ENCODE measurements at regions not wholly inside any gene's neighbourhood (a gene's known extent, or its start where the extent isn't known, plus 50 kb on each side); places are given as distances from the start of the nearest gene placed in this dataset.

DNA sequence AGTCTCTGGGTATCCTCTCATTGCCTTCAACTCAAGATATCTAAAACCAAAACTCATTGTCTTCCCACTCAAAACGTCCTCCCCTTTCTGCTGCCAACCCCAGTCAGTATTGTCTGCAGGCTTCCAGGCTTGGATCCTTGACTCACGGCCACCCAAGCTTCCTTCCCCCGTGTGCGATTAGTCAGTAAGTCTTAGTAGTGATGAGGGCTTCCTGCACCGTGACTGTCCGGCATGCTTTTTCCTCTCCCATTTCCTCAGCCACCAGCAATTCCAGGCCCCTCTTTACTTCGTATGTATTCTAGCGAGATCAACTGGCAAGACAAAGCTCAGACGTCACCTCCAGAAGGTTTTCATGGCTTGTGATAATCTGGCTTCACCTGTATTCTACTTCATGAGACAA lies 88.6 kb upstream of the DUSP22 start:
- intact Hi-C loops (cut with micrococcal nuclease) = no loop called here
- DNase-seq = no peak
- ATAC-seq = no peak

DNA sequence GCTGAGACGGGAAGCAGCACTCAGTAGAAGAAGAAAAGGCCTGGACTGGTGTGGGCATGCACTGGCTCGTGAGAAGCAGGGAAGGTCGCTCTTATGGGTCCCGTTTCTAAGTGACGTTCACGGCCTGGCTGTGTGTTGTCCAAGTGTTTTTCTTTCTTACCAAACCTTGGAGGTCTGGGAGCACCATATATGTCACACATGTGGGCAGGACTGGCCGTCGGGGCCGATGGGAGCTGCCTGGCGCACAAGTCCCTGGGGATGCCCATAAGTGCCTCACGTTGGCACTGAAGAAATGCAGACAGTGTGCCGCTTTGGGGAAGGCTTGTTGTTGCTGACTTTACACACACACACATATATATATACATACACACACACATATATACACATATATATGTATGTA lies 86.0 kb upstream of the DUSP22 start:
- intact Hi-C loops (cut with micrococcal nuclease) = no loop called here
- DNase-seq (no peak), ATAC-seq (no peak)

DNA sequence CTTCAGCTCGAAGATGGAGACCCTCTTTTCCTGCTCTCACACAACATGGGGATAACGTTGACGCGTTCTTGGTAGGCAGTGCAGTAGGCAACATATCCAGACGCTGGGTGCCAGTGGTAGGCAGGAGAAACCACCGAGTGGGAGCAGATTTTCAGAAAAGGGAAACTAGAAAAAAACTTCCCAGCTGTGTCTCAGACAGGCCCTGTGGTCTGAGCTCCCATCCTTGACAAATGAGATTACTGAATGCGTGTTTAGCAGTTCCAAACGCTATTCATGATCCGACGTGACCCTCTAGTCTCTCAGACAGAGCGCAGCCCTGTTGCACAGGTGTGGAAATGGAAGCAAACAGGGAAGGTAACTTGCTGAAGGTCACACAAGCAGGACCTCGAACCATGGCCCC lies 83.9 kb upstream of the DUSP22 start:
- DNase-seq = no peak
- ATAC-seq = no peak
- intact Hi-C loops (cut with micrococcal nuclease) = no loop called here

DNA sequence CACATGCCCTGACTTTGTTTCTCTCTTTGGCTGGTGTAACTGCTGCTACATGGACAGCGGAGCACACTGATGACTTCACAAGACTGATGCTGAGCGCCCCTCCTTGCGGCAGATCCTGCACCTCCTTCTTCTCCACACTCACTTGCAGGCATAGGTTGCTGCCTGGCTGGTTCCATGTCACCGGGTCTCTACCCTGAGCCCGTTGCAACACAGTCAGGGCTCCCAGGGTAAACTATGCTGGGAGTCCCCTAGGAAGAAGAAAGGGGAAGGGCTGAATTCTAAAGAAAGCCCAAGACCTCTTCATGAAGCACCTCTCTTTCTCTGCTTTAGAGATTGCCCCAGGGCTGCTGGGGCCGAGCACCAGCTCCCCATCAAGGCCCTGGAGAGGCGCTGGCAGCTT lies 83.3 kb upstream of the DUSP22 start:
- DNase-seq (no peak), ATAC-seq (no peak)
- intact Hi-C loops (cut with micrococcal nuclease) = no loop called here

DNA sequence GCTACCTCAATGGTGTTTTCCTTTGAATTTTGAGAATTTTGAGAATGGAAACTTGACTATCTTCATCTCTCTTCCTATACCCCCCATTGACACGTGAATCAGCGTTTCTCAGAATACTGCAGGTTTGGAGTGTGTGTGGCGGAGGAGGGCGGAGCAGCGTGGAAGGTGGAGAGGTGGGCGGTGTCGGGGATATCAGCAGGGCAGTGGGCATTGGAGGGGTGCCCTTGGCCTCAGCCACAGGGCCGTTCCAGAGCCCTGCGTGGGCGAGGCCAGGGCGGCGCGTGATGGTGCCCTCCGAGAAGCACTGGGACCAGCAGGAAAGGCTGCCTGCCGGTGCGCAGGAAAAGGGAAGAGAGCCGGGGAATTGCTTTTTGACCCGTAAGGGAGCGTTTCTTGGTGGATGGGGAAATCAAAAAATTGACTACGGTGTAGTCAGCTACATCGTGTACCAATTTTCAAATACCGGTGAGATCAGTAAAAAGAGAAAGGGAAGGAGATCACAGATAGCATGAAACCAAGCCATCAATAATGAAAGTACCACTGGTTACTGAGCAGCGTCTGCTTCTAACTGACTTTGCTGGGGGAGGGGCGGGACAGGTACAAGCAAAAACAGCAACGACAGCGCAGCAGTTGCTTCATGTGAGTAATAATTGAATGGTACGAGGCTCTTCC lies 82.7 kb upstream of the DUSP22 start:
- no peak for ATAC-seq

DNA sequence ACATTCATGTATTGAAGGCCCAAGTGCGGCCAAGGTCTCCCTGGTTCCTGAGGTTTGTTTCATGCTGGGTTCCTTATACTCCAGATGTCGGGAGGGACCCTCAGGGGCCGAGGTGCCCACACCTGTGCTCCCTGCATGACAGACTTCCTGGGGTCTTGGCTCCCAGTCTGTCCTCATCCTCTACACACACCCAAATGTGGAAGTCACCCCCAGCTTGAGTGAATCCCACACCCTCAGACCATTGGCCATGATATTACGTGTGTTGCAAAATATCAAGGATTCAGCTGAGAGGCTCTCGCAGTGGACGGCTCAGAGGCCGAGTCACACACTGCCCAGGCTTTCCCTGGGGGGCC lies 82.2 kb upstream of the DUSP22 start:
- DNase-seq = no peak
- intact Hi-C loops (cut with micrococcal nuclease) = no loop called here
- no peak for ATAC-seq

More for the DNA sequence above, 82.7 kb upstream of the DUSP22 start:
- DNase-seq = no peak
- intact Hi-C loops (cut with micrococcal nuclease) = no loop called here

DNA sequence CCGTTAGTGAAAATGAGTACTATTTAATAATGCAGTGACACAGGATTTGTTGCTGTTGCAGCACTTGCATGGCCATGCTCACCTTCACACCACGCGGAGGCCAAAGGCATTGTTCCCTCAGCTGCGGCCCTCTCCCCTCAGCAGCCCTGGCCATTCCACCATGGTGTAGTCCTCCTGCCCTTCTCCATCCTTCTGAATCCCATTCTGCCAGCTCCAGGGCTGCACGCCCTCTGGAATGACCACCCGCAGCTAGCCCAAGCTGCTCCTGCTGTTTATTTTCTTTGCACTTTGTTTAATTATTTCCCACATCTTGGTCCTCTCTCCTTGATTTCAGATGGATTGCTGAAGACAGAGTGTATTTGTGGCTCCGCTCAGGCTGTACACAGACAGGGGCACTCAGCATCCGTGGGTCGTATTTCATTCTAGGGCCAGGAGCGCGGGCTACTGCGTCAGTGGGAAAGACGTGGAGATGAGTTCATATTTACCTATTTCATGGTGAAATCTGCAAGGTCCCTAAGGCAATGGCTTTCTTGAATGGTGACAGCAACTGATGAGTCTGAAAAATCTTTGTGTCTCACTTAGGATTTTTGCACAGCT lies 81.4 kb upstream of the DUSP22 start:
- no peak for DNase-seq
- intact Hi-C loops (cut with micrococcal nuclease) = no loop called here
- no peak for ATAC-seq

DNA sequence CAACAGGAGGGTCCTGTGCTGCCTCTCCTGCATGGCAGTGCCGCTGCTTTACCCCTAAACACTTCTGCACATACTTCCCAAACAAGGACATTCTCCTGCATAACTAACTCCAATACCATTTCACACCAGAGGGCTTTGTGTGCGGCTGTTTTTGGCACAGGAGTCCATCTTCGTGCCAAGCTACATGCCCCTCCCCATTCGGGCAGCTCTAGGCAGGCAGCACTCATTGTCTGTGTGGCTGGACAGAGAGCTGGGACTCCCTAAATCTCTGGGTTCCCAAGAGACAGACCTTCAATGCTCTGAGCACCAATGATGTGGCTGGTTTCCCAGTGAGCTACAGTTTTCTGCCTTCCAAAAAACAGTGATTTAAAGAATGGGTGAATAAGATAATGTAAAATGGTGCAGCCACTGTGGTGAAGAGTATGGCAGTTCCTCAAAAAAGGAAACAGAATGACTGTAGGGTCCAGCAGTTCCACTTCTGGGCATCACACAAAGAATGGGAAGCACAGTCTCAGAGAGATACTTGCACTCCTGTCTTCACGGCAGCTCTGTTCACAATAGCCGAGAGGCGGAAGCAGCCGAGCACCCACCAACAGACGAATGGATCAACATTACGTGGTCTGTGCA lies 80.3 kb upstream of the DUSP22 start:
- intact Hi-C loops (cut with micrococcal nuclease) = no loop called here
- no peak for ATAC-seq

DNA sequence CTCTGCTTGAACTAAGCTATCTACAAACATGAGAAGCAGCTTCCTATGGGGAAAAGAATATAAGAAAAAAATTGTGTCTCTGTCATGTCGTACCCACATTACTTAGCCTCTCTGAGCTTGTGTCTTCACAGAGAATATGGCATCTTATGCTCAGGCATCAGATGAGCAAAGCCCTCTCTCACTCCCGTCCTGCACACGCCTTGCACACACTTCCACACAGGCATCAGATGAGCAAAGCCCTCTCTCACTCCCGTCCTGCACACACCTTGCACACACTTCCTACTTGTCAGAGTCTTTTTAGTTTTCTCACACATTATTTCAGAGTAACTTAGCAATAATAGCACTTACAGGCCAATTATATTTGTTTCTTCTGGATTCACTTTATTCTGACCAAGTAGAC lies 79.0 kb upstream of the DUSP22 start:
- no peak for ATAC-seq
- intact Hi-C loops (cut with micrococcal nuclease) = no loop called here

More for the DNA sequence above, 80.3 kb upstream of the DUSP22 start:
- DNase-seq = no peak

DNA sequence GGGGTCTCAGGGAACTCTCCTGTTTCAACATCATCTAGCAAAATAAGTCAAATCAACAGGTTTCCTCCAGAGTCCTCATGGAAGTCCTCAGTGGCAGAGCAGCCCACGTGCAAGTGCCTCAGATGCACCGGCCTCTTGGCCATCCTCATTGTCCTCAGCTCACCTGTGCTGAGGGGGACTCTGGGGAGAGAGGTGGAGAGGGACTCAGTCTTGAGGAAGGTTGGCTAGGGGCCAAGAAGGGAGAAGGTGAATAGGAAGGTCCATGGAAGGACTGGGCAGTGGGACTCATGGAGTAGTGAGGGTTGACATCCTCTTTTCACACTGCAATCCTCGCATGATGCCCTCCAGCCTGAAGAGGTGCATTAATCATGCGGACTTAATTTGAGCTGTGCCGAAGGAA lies 77.9 kb upstream of the DUSP22 start:
- DNase-seq (no peak), ATAC-seq (no peak)
- intact Hi-C loops (cut with micrococcal nuclease) = no loop called here

More for the DNA sequence above, 79.0 kb upstream of the DUSP22 start:
- no peak for DNase-seq

DNA sequence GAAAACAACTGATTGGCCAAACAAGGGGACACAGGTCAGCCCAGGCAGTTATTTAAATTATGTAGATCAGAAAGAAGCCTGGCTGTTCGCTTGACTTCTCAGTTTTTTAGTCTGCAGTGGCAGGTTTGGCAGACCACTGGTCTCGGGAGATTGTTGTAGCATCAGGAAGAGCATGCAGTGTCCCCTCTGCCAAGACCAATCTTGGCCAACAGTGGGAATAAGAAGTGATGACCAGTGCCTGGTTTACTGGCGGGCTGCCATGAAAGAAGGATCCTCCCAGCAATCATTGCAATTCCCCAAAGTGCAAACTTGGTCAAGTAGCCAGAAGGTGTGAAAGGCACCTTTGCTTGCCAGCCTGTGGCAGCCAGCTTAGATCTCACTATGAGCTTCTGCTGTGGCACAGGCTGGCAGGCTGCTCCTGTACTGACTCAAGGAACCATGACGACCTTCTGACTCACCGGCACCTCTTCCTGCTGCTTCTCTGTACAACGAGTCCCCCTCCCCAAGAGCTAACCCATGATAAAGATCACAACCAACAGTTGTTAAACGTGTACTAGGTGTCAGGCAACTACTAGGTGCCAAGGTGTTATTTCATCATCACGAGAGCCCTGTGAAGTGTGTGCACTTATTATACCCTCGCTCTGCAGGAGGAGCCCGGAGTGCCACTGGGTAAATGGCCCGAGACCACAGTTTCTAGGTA lies 76.8 kb upstream of the DUSP22 start:
- intact Hi-C loops (cut with micrococcal nuclease) = no loop called here
- DNase-seq (no peak), ATAC-seq (peak; percentile 43)

DNA sequence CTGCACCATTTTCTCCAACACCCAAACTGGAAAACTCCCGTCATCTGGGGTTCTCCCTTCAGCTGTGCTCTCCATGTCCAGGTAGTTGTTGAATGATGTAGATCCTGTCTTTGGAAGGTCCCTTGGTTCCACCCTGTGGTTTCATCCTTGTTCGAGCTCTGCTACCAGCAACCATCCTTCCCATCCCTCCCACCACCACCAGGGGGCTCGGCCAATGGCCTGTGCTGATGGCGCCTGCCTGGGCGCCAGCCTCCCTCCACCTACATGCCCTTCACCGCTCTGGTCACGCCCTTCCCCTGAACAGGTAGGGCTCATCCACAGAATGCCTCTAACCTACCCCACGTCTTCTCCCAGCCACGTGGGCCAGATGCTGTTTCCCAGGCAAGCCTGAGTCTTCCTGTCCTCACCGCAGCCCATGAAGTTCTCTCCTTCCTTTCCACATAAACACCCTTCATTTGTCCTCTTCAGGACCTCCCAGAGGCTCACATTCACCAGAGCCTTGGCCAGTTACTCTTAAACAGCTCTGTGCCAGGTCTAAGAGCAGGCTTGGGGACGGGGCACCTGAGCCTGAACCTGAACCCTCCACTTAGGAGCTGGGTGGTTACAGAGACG lies 75.1 kb upstream of the DUSP22 start:
- DNase-seq (peak; percentile 45), ATAC-seq (no peak)
- intact Hi-C loops (cut with micrococcal nuclease) = no loop called here

DNA sequence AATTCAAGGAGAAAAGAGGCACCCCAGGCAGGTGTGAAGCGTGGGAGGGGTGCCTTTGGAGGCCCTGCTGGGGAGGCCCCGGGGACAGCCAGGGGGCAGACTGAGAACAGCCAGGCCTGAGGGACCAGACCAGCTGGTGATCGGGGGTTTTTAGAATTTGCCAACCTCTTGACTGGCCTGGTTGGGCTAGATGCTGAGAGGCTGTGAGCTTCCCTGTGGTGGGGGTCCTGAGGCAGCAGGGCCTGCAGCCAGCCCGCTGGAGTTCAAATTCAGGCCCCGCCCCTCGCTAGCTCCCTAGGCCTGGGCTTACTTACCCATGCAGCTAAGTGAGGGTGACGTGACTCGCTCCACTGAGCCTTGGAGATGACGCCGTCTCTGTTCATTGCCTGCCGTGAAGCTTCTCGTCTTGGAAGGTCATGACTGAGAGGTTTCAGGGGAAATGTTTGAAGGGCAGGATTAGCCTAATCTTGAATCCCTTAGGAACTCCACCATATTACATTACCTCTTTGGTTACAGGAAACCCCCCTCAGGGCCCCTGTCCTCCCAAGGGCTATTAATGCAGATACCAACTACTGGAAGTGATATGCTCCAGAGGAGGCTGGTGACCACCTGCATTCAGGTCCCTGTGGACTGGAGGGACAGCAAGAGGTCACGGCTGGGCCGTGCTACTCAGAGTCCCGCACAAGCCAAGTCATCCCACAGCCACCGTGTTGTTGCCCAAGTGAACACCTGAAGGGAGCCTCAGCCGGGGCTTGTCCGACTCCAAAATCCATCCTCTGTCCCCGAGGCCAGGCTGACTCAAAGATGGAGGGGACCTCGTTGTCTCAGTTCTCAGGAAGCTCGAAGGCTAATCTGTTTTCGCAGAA lies 73.9 kb upstream of the DUSP22 start:
- no peak for ATAC-seq
- intact Hi-C loops (cut with micrococcal nuclease) = no loop called here
- DNase-seq = no peak

DNA sequence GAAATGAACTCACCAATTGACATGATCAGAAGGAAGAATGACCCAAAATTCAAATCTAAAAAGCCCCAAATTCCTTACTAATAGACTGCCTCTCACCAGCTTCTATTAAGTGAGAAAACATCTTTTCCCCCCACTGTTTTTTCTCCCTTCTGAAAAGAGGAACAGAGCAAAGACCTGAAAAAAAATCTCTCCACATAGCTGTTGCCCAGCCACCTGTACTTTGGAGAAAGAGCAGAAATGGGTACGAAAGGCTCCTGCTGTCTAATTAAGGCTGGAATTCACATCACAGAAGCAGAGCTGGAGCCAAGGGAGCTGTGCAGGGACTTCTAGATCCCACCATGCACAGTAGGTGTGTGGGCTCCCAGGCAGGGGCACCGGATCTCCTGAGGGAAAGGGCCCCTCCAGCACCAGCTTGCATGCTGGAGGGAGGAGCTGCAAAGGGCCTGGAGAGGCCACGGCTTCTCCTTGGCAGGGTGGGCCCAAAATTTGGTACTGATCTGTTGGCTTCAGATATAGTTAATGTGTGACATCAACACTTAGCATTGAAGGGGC lies 73.2 kb upstream of the DUSP22 start:
- intact Hi-C loops (cut with micrococcal nuclease) = no loop called here
- ATAC-seq = no peak

DNA sequence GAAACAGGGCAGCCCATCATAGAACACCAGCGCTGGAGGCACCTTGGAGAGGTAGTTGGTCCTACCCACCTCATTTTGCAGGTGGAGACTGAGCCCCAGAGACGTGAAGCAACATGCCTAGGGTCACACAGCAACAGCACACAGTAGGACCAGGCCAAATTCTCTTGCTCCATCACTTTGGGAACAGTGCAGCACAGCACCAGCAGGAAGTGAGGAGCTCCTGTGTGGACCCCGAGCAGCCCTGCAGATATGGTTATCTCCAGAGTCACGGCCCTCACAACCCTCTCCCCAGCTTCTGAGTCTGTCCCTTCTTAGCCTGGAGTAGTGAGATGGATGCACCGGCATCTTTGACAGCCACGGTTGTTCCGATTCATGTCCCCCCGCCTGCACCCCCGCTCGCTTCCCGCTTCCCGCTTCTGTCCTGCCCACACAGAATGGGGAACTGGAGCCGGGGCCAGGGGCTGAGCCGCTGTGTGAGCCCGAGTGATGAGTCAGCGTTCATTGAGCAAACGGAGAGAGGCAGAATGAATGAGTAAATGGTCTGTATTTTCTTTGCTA lies 72.6 kb upstream of the DUSP22 start:
- intact Hi-C loops (cut with micrococcal nuclease) = no loop called here
- peak; percentile 74 for DNase-seq
- ATAC-seq = peak; percentile 73

More for the DNA sequence above, 73.2 kb upstream of the DUSP22 start:
- no peak for DNase-seq

DNA sequence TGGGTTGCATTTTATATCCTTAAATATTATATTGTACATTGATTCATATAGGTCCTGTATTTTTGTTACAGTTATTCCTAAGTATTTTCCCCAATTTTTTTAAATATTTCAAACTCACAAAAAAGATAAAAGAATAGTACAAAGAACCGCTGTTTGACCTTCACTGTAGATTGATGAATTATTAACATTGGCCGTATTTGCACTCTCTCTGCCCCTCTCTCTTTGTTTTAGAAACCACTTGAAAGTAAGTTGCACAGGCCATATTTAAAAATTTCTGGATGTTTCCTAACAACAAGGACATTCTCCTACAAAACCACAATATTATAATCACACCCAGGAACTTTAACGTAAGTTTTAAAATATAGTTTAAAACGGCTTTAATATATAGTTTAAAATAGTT lies 72.0 kb upstream of the DUSP22 start:
- ATAC-seq = no peak
- DNase-seq = no peak
- intact Hi-C loops (cut with micrococcal nuclease) = no loop called here

DNA sequence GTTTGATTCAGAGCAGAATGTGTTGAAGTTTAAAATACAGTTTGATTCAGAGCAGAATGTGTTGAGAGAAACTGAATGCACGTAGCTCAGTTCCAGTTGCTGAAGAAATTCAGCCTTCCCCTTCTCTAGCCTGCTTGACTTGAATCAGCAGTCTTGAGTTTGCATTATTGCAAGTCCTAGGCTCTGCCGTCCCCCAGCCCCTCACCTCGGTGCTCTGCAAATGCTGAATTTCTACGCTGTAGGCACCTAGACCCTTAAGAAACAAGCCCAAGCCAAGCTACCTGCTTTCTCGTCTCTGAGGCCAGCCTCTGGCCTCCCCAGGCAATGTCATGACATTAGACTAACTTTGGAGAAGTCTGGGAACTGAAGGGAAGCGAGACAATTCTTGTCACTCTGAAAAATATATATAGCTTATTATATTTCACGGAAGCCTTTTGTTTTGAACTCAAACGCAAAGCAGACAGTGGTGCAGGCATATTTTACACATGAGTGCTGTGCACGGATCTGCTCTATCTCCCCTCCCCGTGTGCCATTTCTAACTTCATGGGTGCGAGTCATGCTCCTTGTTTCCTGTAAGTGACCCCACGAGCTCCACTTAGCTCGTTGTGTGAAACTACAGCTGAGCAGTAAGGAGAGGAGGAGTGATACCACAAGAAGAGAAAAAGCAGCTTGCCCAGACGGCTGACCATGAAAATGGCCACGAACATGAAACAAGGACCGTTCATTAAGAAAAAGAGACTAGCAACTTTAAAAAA lies 71.4 kb upstream of the DUSP22 start:
- intact Hi-C loops (cut with micrococcal nuclease) = no loop called here
- DNase-seq = no peak
- ATAC-seq = no peak
